PFSK-1 (cell line): ENCODE measurements at regions not wholly inside any gene's neighbourhood (a gene's known extent, or its start where the extent isn't known, plus 50 kb on each side); places are given as distances from the start of the nearest gene placed in this dataset.

ENCODE experiments used
- REST ChIP-seq, 2 experiments: IDR thresholded peaks; 2 replicates each; pipeline versions ENCODE4 v1.6.1 to v1.8.0; 2011 to 2012; ENCODE audit warnings: low read depth in 2 of 2, low read length in 2 of 2, control low read depth in 1 of 2, inconsistent platforms in 1 of 2, mild to moderate bottlenecking in 1 of 2, moderate library complexity in 1 of 2; ENCODE audit not compliant: insufficient read depth in 1 of 2
- SIN3A ChIP-seq: IDR thresholded peaks from 2 replicates; pipeline ENCODE4 v1.6.1; 2012; ENCODE audit warnings: mild to moderate bottlenecking, low read length, moderate library complexity, borderline replicate concordance; ENCODE audit not compliant: insufficient read depth
- TAF1 ChIP-seq: IDR thresholded peaks from 2 replicates; pipeline ENCODE4 v1.6.1; 2012; ENCODE audit warnings: low read length, control low read depth, borderline replicate concordance; ENCODE audit not compliant: insufficient read depth

GRCh38 chr11:127521413-127521812, 520.8 kb upstream of the KIRREL3 start:
- no peak for TF ChIP-seq SIN3A
- TF ChIP-seq REST (IDR thresholded peaks at IDR 0.05; ENCODE audit: insufficient read depth in 1 of 2, low read depth in 2 of 2, low read length in 2 of 2): no peak
- TF ChIP-seq TAF1: no peak
